HCT116 (cell line): ENCODE measurements at regions not wholly inside any gene's neighbourhood (a gene's known extent, or its start where the extent isn't known, plus 50 kb on each side); places are given as distances from the start of the nearest gene placed in this dataset.
"Not testable (repeated sequence)": the region's sequence is repeated elsewhere in the genome, so short reads cannot be mapped to it uniquely, and the experiment has no call there.

Source experiments
- ATAC-seq: fragments of 200-7000 bp; cut with Tn5 transposase; 2 replicates; pipeline ENCODE4 v1.9.1; 2020; ENCODE audit warnings: mild to moderate bottlenecking, moderate library complexity
- BruUV-seq: library from RNA; stranded (reverse); fragments of 400-500 nt; replicated peaks from 2 replicates; lab custom pipeline; 2021; lab: Mats Ljungman, UMichigan
- CTCF ChIA-PET: fragments of 300-600 bp; sonication (Branson Sonifier 250); formaldehyde crosslinking; loops from one replicate; lab custom pipeline; 2021; ENCODE audit warnings: antibody characterized with exemption; lab: Charles Lee
- POLR2A ChIA-PET: fragments of 300-600, 350-600 bp; sonication (Branson Sonifier 250); formaldehyde crosslinking; loops from one replicate; lab custom pipeline; 2021; ENCODE audit warnings: antibody characterized with exemption; lab: Charles Lee
- RAD21 ChIA-PET, 2 experiments: fragments of 300-600 bp; sonication (Branson Sonifier 250); formaldehyde crosslinking; loops; one replicate each; lab custom pipeline; 2023; ENCODE audit warnings: low total read pairs in 2 of 2; ENCODE audit not compliant: uncharacterized antibody in 2 of 2, unreplicated experiment in 2 of 2, low non-redundant PET in 1 of 2; lab: Charles Lee
- DNase-seq: peaks from one replicate; pipeline ENCODE4 v3.0.0-alpha.2; 2010; ENCODE audit warnings: low read depth, low spot score
- H2AFZ ChIP-seq: fragments of 200-600 bp; shearing (Covaris generic), sonication (generic); 2 replicates; pipeline ENCODE4 v1.6.1; 2017; ENCODE audit warnings: low read depth, mixed run types, mixed read lengths, antibody characterized with exemption, low read length; ENCODE audit not compliant: poor library complexity, severe bottlenecking
- H3K27ac ChIP-seq: 2 replicates; pipeline ENCODE4 v1.5.1; 2012; ENCODE audit warnings: low read depth, low read length
- H3K27me3 ChIP-seq: fragments of 200-600 bp; sonication (generic); 2 replicates; pipeline ENCODE4 v1.6.1; 2016; ENCODE audit warnings: mixed run types, low read length, mixed read lengths; ENCODE audit not compliant: insufficient read depth
- H3K36me3 ChIP-seq, 2 experiments: fragments of 200-500 bp in 1 of 2; fragments of 200-600 bp in 1 of 2; sonication (Bioruptor generic) in 1 of 2; sonication (generic) in 1 of 2; 2 replicates each; pipeline versions ENCODE4 v1.5.1 to v1.6.1; 2014 to 2016; ENCODE audit warnings: low read length in 2 of 2, inconsistent platforms in 1 of 2, mixed read lengths in 1 of 2, mixed run types in 1 of 2; ENCODE audit not compliant: insufficient read depth in 2 of 2, control insufficient read depth in 1 of 2
- H3K4me1 ChIP-seq, 2 experiments: fragments of 200-600 bp in 1 of 2; sonication (generic) in 1 of 2; 2 replicates each; pipeline versions ENCODE4 v1.5.1 to v1.6.1; 2012 to 2017; ENCODE audit warnings: low read length in 2 of 2, inconsistent platforms in 1 of 2, mild to moderate bottlenecking in 1 of 2, mixed read lengths in 1 of 2, mixed run types in 1 of 2, moderate library complexity in 1 of 2; ENCODE audit not compliant: insufficient read depth in 2 of 2, control insufficient read depth in 1 of 2
- H3K4me2 ChIP-seq: fragments of 200-600 bp; sonication (generic); 2 replicates; pipeline ENCODE4 v1.6.1; 2017; ENCODE audit warnings: mixed run types, low read length, mixed read lengths
- H3K4me3 ChIP-seq, 2 experiments: fragments of 200-600 bp in 1 of 2; sonication (generic) in 1 of 2; replicated peaks in 1 of 2; 2 replicates each; pipeline ENCODE4 v1.5.1; 2011 to 2016; ENCODE audit warnings: low read length in 2 of 2, control low read depth in 1 of 2, low read depth in 1 of 2, mild to moderate bottlenecking in 1 of 2, mixed read lengths in 1 of 2, mixed run types in 1 of 2
- H3K79me2 ChIP-seq: fragments of 200-600 bp; sonication (generic); 2 replicates; pipeline ENCODE4 v1.6.1; 2017; ENCODE audit warnings: mild to moderate bottlenecking, mixed run types, low read length, moderate library complexity, mixed read lengths; ENCODE audit not compliant: insufficient read depth
- H3K9ac ChIP-seq: fragments of 200-600 bp; sonication (generic); 2 replicates; pipeline ENCODE4 v1.6.1; 2016; ENCODE audit warnings: low read length, mixed read lengths
- H3K9me2 ChIP-seq: fragments of 200-600 bp; sonication (generic), shearing (Covaris generic); 2 replicates; pipeline ENCODE4 v1.6.1; 2017; ENCODE audit warnings: mixed run types, mild to moderate bottlenecking, moderate library complexity; ENCODE audit not compliant: insufficient read depth
- H3K9me3 ChIP-seq, 2 experiments: fragments of 200-500 bp in 1 of 2; fragments of 200-600 bp in 1 of 2; sonication (Bioruptor generic) in 1 of 2; sonication (generic) in 1 of 2; 2 replicates each; pipeline ENCODE4 v1.6.1; 2014 to 2017; ENCODE audit warnings: low read length in 2 of 2, mixed read lengths in 2 of 2, inconsistent platforms in 1 of 2, low read depth in 1 of 2, mild to moderate bottlenecking in 1 of 2, mixed run types in 1 of 2, moderate library complexity in 1 of 2; ENCODE audit not compliant: control insufficient read depth in 1 of 2, insufficient read depth in 1 of 2
- H4K20me1 ChIP-seq: fragments of 200-600 bp; sonication (generic), shearing (Covaris generic); 2 replicates; pipeline ENCODE4 v1.6.1; 2017; ENCODE audit warnings: mixed run types, mild to moderate bottlenecking, moderate library complexity; ENCODE audit not compliant: insufficient read depth
- RAD21 ChIP-seq: IDR thresholded peaks from 2 replicates; pipeline ENCODE4 v1.6.1; 2012; ENCODE audit warnings: low read depth, mild to moderate bottlenecking
- intact Hi-C: fragments of 100-400 bp; cut with micrococcal nuclease; formaldehyde crosslinking; loops from 2 replicates; pipeline ENCODE4 v1.10.0; 2022
- TF ChIP-seq, protein P1 (sequence below), 3 experiments: fragments of 200-600 bp in 1 of 3; sonication (generic) in 1 of 3; IDR thresholded peaks in 2 of 3; conservative IDR thresholded peaks in 1 of 3; 2 replicates each; pipeline ENCODE4 v1.5.1; 2012 to 2017; ENCODE audit warnings: low read depth in 2 of 3, low read length in 2 of 3, antibody characterized with exemption in 1 of 3, borderline replicate concordance in 1 of 3, control low read depth in 1 of 3, mild to moderate bottlenecking in 1 of 3, mixed read lengths in 1 of 3, mixed run types in 1 of 3, moderate library complexity in 1 of 3; ENCODE audit not compliant: insufficient read depth in 1 of 3

DNA sequence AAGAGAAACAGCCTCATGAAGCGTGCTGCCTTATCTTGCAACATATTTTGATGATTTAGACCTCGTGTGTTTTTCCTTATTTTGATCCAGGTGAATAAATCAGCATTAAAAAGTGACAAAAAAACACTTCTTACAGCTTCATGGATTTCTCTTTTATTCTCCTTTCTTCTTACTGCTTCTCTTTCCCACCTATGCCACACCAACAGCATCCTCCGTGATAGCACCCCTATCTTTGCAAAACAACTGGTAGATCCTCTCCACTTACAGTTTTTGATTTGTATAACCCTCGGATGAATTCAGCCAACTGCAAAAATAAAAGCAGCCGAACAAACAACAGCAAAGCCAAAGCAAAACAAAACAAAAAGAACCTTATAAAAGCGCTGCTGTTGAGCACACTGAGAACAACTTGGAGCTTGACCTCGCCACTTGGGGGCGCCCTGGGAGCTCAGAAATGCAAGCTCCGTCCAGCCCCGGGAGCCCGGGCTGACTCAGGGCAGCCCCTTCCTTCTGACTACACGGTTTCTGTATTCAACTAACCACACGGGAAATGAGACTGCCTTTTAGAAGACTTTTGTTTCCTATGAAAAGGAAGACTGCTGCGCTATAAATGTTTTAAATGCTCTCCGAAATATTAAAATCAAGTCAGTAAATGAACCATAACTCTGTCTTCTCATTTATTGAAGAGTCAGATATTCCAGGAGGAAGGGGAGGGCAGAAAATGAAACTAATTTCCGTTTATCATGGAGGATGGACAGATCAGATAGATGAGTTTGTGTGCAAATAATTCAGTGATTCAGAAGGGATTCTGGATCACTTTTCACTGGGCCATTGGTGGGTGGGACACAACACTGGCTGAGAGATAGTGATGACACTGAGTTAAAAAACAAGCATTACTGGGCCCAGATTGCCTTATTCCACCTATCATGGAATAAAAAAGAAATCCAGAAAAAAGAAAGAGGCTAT, 186.8 kb downstream of the ATP6V0E2 start:
- H3K9me3 ChIP-seq, H3K27me3 ChIP-seq, RAD21 ChIA-PET, H3K4me2 ChIP-seq, H3K79me2 ChIP-seq, H3K9me2 ChIP-seq, POLR2A ChIA-PET, H3K27ac ChIP-seq, H3K9ac ChIP-seq, H2AFZ ChIP-seq, H3K36me3 ChIP-seq, H3K4me3 ChIP-seq, H3K4me1 ChIP-seq, H4K20me1 ChIP-seq, intact Hi-C loops, BruUV-seq, CTCF ChIA-PET, DNase-seq: not testable (repeated sequence)
- peak; percentile 100 for ATAC-seq
- TF ChIP-seq RAD21, result peak; percentile 33
- TF ChIP-seq, protein P1, sequence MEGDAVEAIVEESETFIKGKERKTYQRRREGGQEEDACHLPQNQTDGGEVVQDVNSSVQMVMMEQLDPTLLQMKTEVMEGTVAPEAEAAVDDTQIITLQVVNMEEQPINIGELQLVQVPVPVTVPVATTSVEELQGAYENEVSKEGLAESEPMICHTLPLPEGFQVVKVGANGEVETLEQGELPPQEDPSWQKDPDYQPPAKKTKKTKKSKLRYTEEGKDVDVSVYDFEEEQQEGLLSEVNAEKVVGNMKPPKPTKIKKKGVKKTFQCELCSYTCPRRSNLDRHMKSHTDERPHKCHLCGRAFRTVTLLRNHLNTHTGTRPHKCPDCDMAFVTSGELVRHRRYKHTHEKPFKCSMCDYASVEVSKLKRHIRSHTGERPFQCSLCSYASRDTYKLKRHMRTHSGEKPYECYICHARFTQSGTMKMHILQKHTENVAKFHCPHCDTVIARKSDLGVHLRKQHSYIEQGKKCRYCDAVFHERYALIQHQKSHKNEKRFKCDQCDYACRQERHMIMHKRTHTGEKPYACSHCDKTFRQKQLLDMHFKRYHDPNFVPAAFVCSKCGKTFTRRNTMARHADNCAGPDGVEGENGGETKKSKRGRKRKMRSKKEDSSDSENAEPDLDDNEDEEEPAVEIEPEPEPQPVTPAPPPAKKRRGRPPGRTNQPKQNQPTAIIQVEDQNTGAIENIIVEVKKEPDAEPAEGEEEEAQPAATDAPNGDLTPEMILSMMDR (IDR thresholded peaks at IDR 0.05 in 2 of 3, conservative IDR thresholded peaks at IDR 0.05 in 1 of 3; ENCODE audit: borderline replicate concordance in 1 of 3, insufficient read depth in 1 of 3, low read depth in 2 of 3, low read length in 2 of 3), result peak; percentile 14 to 29 (median 18); a peak in 2 of 6 replicates

DNA sequence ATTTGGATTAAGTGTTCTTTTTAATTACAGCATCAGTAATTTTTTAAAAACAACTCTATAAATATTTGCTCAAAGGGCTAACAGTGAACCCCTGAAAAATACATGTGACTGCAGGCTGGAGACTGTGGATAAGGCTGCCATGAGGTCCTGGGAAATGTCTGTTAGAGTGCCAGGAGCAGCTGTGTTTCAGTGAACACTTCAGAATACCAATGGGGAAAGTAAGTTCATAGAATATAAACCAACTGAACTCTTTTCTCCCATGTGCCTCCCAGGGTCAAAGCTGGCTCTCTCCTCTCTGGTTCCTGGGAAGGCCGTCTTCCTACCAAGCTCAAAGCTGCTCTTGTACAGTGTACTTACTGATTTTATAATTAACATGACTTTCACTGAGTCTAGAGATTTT, 189.4 kb downstream of the ATP6V0E2 start:
- H4K20me1 ChIP-seq, H3K79me2 ChIP-seq, H3K4me3 ChIP-seq, ATAC-seq, CTCF ChIA-PET, H3K9ac ChIP-seq, H3K36me3 ChIP-seq, BruUV-seq, DNase-seq, POLR2A ChIA-PET, H2AFZ ChIP-seq, RAD21 ChIA-PET, intact Hi-C loops, H3K4me2 ChIP-seq, H3K27ac ChIP-seq, H3K9me3 ChIP-seq, H3K4me1 ChIP-seq, H3K9me2 ChIP-seq, H3K27me3 ChIP-seq: not testable (repeated sequence)

DNA sequence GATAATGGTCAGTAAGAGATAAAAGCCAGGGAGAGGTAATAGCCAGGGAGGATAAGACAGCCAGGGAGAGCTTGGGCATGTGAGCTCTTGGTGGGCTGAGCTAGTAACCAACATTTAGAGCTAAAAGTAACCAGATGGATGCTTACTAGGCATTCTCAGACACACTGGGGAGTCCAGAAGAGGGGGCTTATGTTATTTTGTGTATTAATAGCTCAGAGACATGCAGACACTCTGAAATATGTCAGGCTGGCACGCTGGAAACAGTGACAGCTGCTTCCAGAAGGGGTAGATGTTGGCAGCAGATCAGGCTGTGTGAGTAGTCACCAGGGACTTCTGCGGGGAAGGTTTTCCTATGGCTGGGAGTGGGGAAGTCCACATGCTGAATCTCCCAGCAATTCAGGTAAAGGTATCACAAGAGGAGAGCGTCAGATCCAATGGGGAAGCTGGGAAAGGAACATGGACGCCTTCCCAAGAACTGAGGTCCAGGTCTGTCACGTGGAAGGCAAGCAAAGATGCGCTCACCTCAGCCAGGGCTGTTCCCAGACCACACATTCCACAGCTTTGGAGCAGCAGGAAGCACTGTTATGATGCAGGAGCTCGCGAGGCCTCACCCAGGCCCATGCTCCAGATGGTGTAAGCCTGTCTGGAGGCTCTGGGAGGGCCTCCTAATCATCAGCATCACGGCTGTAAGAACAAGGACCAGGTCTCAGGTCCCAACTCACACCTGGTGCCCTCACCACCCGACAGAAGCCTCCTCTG, 196.0 kb downstream of the ATP6V0E2 start:
- intact Hi-C loops, RAD21 ChIA-PET: not testable (repeated sequence)

More for the DNA sequence above, 196.0 kb downstream of the ATP6V0E2 start:
- H3K4me1 ChIP-seq, H3K4me3 ChIP-seq, H3K36me3 ChIP-seq, H3K9me2 ChIP-seq, H3K79me2 ChIP-seq, H3K27me3 ChIP-seq, BruUV-seq, H3K9ac ChIP-seq, DNase-seq, POLR2A ChIA-PET, H3K4me2 ChIP-seq, H3K27ac ChIP-seq, H4K20me1 ChIP-seq, H2AFZ ChIP-seq, CTCF ChIA-PET, H3K9me3 ChIP-seq: not testable (repeated sequence)
- 0 out of 2 replicates have a peak, but pooled peaks have one; percentile 17 for ATAC-seq
